ENCODE measurements at regions not wholly inside any gene's neighbourhood (a gene's known extent, or its start where the extent isn't known, plus 50 kb on each side); places are given as distances from the start of the nearest gene placed in this dataset.

DNA sequence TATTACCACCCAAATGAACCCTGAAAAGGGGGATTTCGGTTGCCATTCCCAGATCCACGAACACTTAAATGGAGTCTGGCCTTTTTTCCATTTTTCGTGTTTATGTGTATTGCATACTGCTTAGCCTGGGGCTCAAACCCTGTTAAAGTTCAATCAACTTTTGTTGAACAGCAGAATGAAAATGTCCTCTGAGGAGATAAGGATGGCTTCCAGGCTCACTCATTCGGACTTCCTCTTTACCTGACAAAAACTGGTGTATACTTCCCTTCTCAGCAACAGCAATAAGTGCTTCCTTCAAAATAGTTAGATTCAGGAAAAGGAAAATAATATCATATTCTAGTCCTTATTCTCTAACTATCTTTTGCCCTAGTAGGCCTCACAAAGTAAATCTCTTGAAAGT, 61.1 kb upstream of the ARID5B start:
- DNase-seq (ENCODE audit: low read depth in 4 of 4, low spot score in 3 of 4), result no peak

DNA sequence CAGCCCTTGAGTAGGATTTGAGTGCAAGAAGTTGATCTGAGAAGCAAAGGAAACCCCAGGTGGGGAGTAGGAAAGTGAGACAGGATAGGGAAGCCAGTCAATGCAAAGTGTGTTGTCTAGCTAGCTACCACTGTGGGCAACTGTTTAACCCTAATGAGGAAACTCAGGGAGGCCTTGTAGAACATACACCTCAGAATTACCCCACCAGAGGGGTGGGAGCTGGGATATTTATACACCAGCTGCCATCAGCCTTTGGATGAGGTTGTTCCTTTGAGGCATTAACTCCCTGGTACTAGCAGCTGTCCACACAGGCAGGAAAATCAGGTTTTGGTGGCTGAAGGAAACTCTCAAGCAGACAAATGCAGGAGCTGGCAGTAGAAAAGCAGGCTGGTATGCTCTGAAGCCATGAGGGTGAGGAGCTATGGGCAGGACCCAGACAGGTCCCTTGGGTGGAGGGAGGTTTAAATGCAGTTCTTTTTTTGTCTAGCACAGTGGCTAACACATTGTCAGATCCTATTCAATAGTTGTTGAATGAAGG, 60.1 kb upstream of the ARID5B start:
- DNase-seq (ENCODE audit: low read depth in 4 of 4, low spot score in 3 of 4), result no peak

DNA sequence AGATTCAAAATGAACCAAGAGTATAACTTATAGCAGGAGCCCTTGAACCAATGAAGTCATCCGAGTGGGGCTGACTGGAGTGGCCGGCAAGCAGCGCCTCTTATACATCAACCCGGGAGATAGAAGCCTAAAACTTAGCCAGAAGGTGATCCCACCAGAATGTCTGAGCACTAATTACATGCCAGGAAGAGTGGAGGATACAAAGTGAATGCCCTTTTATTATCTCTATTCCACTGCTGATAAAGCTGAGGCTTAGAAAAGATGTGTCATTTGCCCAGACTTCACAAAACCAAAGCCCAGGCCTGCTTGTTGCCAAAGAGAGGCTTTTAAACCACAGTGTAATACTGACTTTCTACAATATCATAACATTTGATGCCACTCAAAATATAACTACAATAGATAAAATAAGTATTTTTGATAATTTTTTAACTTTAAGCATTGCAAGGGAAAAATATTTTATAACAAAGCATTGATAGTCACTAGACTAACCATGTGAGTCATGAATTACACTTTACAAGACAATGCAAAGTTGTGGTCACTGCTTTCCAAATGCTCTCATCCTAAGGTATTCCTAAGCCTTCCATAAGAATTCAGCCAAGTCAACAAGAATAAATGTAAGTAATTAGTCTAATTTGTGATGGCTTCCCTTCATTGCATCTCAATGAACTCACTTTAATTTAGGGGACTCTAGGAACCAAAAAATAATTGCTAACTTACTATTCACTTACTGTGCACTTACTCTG, 58.6 kb upstream of the ARID5B start:
- no peak for DNase-seq (ENCODE audit: low read depth in 4 of 4, low spot score in 3 of 4)

DNA sequence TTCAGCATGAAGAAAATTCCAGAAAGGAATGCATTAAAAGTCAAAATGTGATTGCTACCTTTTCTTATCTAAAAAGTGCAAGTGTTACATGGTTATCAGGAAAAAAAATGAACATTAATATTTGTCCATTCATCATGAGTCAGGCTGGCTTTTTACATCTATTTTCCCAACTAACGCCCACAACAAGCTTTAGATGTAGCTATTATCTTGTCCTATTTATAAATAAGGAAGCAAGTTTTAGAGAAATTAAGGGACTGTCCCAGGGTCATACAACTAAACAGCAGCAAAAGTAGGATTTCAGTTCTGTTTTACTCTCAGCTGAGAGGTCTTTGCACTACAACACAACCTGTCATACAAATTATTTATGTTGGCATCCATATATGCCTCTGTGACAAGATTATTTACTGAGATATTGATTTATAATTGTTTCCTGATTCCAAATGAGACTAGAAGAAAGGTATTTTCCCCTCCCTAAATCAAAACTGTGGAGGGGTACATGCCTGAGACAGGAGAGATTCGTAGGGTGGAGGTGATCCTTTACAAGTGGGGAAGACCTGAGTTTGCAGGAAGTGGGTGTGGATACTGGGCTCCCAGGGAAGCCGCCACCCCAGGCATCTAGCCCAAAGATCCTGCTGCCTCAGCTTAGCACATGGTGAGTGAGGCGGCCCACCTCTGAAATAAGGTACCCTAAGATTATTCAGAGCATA, 57.2 kb upstream of the ARID5B start:
- no peak for DNase-seq (ENCODE audit: low read depth in 4 of 4, low spot score in 3 of 4)

DNA sequence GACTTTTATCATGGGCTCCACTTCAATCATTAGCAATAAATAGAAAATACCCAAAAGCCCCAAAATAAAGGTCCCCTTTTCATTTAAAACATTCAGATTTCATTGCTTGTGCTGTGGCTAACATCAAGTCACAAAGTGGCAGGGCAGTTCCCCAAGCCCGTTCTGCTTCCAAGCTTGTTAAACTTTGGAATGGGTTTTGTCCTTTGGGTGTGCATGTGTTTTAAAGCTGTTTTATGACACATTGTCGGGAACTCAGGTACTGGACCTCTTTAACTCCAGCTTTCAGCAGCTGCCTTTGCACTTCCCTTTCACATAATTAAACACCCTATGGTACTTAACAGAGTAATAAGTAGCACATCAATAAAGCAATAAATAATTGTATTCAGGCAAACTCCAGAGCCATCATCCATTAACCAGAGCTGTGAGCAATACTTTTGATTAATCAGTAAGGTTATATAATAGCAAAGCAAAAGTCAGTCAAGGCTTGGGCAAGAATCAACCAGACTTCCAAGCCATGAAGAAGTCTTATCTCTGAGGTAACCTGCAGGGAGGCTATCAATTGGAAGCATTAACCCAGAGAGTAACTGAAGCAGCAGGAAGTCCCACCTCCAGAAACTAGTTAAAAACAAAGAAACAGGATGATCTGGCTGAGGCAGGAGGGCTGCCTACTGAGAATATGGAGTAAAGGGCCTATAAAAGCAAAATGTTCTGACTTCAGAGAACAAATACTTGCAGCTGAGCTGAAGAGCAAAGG, 56.1 kb upstream of the ARID5B start:
- DNase-seq (ENCODE audit: low read depth in 4 of 4, low spot score in 3 of 4), result no peak

DNA sequence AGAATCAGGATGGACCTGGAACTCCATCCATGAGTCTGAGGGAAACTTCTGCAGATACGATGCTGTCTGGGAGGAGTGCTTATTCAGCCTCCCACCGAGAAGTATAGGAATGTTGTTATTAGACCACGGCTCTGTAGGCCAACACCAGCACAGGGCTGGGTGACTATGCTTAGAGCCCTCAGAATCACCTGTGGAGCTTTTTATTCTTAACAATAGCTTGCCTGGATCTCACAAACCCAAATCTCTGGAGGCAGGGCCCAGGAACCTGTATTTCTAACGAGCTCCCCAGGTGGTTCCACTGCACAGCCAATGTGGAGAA, 55.6 kb upstream of the ARID5B start:
- DNase-seq (ENCODE audit: low read depth in 4 of 4, low spot score in 3 of 4), result no peak

DNA sequence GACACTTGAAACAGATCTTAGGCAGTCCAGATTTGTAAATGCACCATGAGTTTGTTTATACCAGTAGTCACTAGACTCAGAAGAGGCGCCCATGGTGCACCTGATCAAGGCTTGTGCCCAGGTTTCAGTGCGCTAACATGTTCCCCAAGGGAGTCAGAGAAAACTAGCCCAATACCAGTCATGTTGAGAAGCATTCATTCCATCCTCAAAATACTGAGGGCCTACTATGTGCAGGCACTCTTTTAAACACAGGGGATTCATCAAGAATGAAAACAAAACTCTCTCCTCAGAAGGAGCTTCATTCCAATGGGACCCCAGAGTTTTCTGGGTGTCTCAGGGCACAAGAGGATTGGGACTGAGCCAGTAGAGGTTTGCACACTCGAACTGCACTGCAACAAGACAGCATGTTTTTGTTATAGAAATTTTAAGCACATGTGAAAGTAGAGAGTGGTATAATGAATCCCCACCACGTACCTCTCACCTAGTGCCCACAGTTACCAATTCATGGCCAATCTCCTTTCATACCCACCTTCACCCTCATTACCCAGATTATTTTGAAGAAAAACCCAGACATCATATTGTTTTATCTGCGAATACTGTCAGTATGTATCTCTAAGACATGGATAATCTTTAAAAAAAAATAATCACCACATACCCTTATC, 55.0 kb upstream of the ARID5B start:
- no peak for DNase-seq (ENCODE audit: low read depth in 4 of 4, low spot score in 3 of 4)

DNA sequence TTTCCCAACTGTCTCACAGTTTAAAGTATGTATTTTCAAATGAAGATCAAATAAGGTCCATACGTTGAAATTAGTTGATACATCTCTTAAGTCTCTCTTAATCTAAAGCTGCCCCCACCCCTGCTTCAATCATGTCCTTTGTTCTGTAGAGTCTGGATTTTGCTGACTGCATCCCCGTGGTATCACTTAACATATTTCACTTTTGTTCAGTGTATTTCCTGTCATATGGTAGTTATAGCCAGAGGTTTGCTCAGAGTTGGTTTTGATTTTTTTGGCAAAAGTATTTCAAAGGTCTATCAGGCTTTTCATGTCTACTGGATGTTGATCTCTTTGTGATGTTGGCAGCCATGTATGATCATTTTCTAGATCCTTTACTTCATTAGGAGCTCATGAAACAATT, 54.4 kb upstream of the ARID5B start:
- no peak for DNase-seq (ENCODE audit: low read depth in 4 of 4, low spot score in 3 of 4)

GRCh38 chr10:61847640-61848039, 53.9 kb upstream of the ARID5B start:
- DNase-seq (ENCODE audit: low read depth in 4 of 4, low spot score in 3 of 4), result no peak

DNA sequence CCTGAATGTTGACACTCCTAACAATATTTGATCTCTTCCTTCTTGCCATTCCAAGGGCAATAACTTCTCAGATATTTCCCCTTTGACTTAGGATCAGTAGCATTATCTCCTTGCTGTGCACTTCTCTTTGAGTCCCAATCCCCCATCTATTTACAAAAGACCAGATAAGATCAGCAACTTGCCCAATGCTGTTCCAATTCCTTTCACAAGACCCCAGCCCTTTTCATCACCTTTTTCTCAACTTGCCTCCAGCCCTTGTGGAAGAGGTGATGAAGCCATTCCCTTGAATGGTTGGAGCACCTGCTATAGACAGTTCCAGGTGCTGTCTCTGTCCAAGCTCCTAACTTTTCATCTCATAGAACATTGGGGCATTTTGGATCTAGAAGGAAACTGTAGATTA, 51.1 kb upstream of the ARID5B start:
- DNase-seq (ENCODE audit: low read depth in 4 of 4, low spot score in 3 of 4), result no peak

Data from right renal pelvis (tissue), 4 donors.